DND-41 (cell line): ENCODE measurements at regions not wholly inside any gene's neighbourhood (a gene's known extent, or its start where the extent isn't known, plus 50 kb on each side); places are given as distances from the start of the nearest gene placed in this dataset.

ENCODE experiments used
- ATAC-seq: fragments of 200-7000 bp; cut with Tn5 transposase; 3 replicates; pipeline ENCODE4 v1.9.1; 2021; ENCODE audit warnings: low read depth; ENCODE audit not compliant: insufficient read depth
- DNase-seq: peaks from one replicate; pipeline ENCODE4 v3.0.0-alpha.2; 2020
- H2AFZ ChIP-seq: 2 replicates; pipeline ENCODE4 v1.6.0; 2012; ENCODE audit warnings: low read depth, low read length
- H3K27ac ChIP-seq: 2 replicates; pipeline ENCODE4 v1.5.1; 2012; ENCODE audit warnings: low read length, inconsistent platforms
- H3K27me3 ChIP-seq: fragments of 200-600 bp; sonication (generic); 2 replicates; pipeline ENCODE4 v1.6.0; 2012; ENCODE audit warnings: low read length, mild to moderate bottlenecking, inconsistent platforms; ENCODE audit not compliant: insufficient read depth, poor library complexity
- H3K36me3 ChIP-seq: 2 replicates; pipeline ENCODE4 v1.5.1; 2012; ENCODE audit warnings: low read length, inconsistent platforms; ENCODE audit not compliant: insufficient read depth
- H3K4me1 ChIP-seq: 2 replicates; pipeline ENCODE4 v1.5.1; 2012; ENCODE audit warnings: mild to moderate bottlenecking, low read length; ENCODE audit not compliant: insufficient read depth
- H3K4me2 ChIP-seq: 2 replicates; pipeline ENCODE4 v1.6.0; 2012; ENCODE audit warnings: mild to moderate bottlenecking, moderate library complexity, low read length, inconsistent platforms; ENCODE audit not compliant: insufficient read depth
- H3K4me3 ChIP-seq, 2 experiments: fragments of 200-600 bp in 1 of 2; shearing (Covaris generic) in 1 of 2; 2 replicates each; pipeline ENCODE4 v1.5.1; 2012 to 2016; ENCODE audit warnings: inconsistent platforms in 2 of 2, low read length in 2 of 2, mild to moderate bottlenecking in 2 of 2, low read depth in 1 of 2, moderate library complexity in 1 of 2
- H3K79me2 ChIP-seq: 2 replicates; pipeline ENCODE4 v1.6.0; 2012; ENCODE audit warnings: low read length, inconsistent platforms; ENCODE audit not compliant: insufficient read depth
- H3K9ac ChIP-seq: 2 replicates; pipeline ENCODE4 v1.6.0; 2012; ENCODE audit warnings: low read depth, mild to moderate bottlenecking, inconsistent platforms, low read length, moderate library complexity
- H3K9me3 ChIP-seq: 2 replicates; pipeline ENCODE4 v1.5.1; 2012; ENCODE audit warnings: low read length, moderate library complexity, mild to moderate bottlenecking, inconsistent platforms; ENCODE audit not compliant: insufficient read depth, severe bottlenecking
- H4K20me1 ChIP-seq: 2 replicates; pipeline ENCODE4 v1.6.0; 2012; ENCODE audit warnings: low read length; ENCODE audit not compliant: insufficient read depth
- CTCF ChIP-seq: IDR thresholded peaks from 2 replicates; pipeline ENCODE4 v1.5.1; 2012; ENCODE audit warnings: borderline replicate concordance, low read length, moderate library complexity, mild to moderate bottlenecking; ENCODE audit not compliant: poor library complexity, severe bottlenecking; ENCODE audit errors: extremely low read depth
- EZH2 ChIP-seq: IDR thresholded peaks from 3 replicates; pipeline ENCODE4 v1.6.1; 2012; ENCODE audit warnings: borderline replicate concordance, low read depth, mild to moderate bottlenecking, moderate library complexity, low read length, inconsistent platforms; ENCODE audit not compliant: severe bottlenecking

GRCh38 chr10:131398166-131398565 is 86.6 kb upstream of the TCERG1L start:
- Histone ChIP-seq H3K79me2 (no peaks in the 10 kb centered on the region), H3K9ac (no peak overlapping the region), H3K36me3 (no peaks in the 10 kb centered on the region), H3K27ac (no peak overlapping the region), H2AFZ (no peak overlapping the region), H3K4me2 (no peak overlapping the region), H3K4me3 (no peak overlapping the region), H4K20me1 (0 out of 2 replicates have a peak, but pooled peaks cover 5% of the 10 kb centered on the region), H3K9me3 (no peaks in the 10 kb centered on the region), H3K27me3 (no peaks in the 10 kb centered on the region), H3K4me1 (no peaks in the 10 kb centered on the region)
- DNase-seq: no peak
- no peak for TF ChIP-seq CTCF
- no peak for TF ChIP-seq EZH2
- no peak for ATAC-seq

GRCh38 chr10:131399981-131400380 is 88.5 kb upstream of the TCERG1L start:
- TF ChIP-seq EZH2 (no peak), CTCF (no peak)
- H3K4me2 ChIP-seq: no peak overlapping the region

GRCh38 chr10:131400513-131400912 is 89.0 kb upstream of the TCERG1L start:
- Histone ChIP-seq H3K4me3 (no peak overlapping the region), H3K79me2 (no peaks in the 10 kb centered on the region), H4K20me1 (0 out of 2 replicates have a peak, but pooled peaks cover 5% of the 10 kb centered on the region), H3K9ac (no peak overlapping the region), H3K4me2 (no peak overlapping the region), H3K27me3 (no peaks in the 10 kb centered on the region), H2AFZ (no peak overlapping the region), H3K9me3 (no peaks in the 10 kb centered on the region), H3K27ac (no peak overlapping the region), H3K36me3 (no peaks in the 10 kb centered on the region), H3K4me1 (no peaks in the 10 kb centered on the region)
- no peak for ATAC-seq
- TF ChIP-seq CTCF (no peak), EZH2 (no peak)
- DNase-seq: no peak

More at GRCh38 chr10:131399981-131400380, 88.5 kb upstream of the TCERG1L start:
- no peaks in the 10 kb centered on the region for H3K36me3 ChIP-seq
- no peaks in the 10 kb centered on the region for H3K27me3 ChIP-seq
- DNase-seq (no peak), ATAC-seq (no peak)
- H3K27ac ChIP-seq: no peak overlapping the region
- no peaks in the 10 kb centered on the region for H3K79me2 ChIP-seq
- no peaks in the 10 kb centered on the region for H3K4me1 ChIP-seq
- H3K9ac ChIP-seq: no peak overlapping the region
- H4K20me1 ChIP-seq: 0 out of 2 replicates have a peak, but pooled peaks cover 5% of the 10 kb centered on the region
- no peaks in the 10 kb centered on the region for H3K9me3 ChIP-seq
- H3K4me3 ChIP-seq: no peak overlapping the region
- H2AFZ ChIP-seq: no peak overlapping the region
